HEK293 (cell line): ENCODE measurements at regions not wholly inside any gene's neighbourhood (a gene's known extent, or its start where the extent isn't known, plus 50 kb on each side); places are given as distances from the start of the nearest gene placed in this dataset.

Experiments used
- CTCF ChIA-PET: fragments of 350-600 bp; formaldehyde crosslinking; extraction: SDS; loops from one replicate; lab custom pipeline; 2021; ENCODE audit warnings: antibody characterized with exemption; lab: Yijun Ruan, JAX
- POLR2A ChIA-PET: fragments of 300-600 bp; formaldehyde crosslinking; extraction: SDS; loops from one replicate; lab custom pipeline; 2020; ENCODE audit warnings: antibody characterized with exemption, inconsistent platforms; lab: Yijun Ruan, JAX
- H3K27ac ChIP-seq: fragments of 200-500 bp; sonication (Bioruptor generic); 2 replicates; pipeline ENCODE4 v1.5.1; 2014; ENCODE audit warnings: low read depth, low read length, control low read depth, inconsistent platforms; ENCODE audit errors: extremely low read depth
- H3K36me3 ChIP-seq, 2 experiments: fragments of 200-500 bp in 1 of 2; sonication (Bioruptor generic) in 1 of 2; 1 replicate in 1 of 2; 2 replicates in 1 of 2; pipeline ENCODE4 v1.5.1; 2014 to 2017; ENCODE audit warnings: inconsistent platforms in 2 of 2, low read length in 2 of 2; ENCODE audit not compliant: control insufficient read depth in 2 of 2, insufficient read depth in 1 of 2
- H3K4me1 ChIP-seq: fragments of 200-500 bp; sonication (Bioruptor generic); 2 replicates; pipeline ENCODE4 v1.5.1; 2014; ENCODE audit warnings: mild to moderate bottlenecking, low read length, inconsistent platforms; ENCODE audit not compliant: control insufficient read depth, insufficient read depth
- H3K4me3 ChIP-seq: 2 replicates; pipeline ENCODE4 v1.5.1; 2011; ENCODE audit warnings: low read depth, mild to moderate bottlenecking, control low read depth, low read length, moderate library complexity
- H3K9me3 ChIP-seq: fragments of 200-500 bp; sonication (Bioruptor generic); 2 replicates; pipeline ENCODE4 v1.5.1; 2014; ENCODE audit warnings: low read depth, low read length, inconsistent platforms; ENCODE audit not compliant: control insufficient read depth, insufficient read depth
- EGR2 ChIP-seq: fragments of 450-650 bp; formaldehyde crosslinking; IDR thresholded peaks from 2 replicates; pipeline ENCODE4 v1.5.1; 2016; ENCODE audit warnings: low read depth, missing biosample characterization, missing genetic modification characterization
- GFI1B ChIP-seq: fragments of 450-650 bp; formaldehyde crosslinking; IDR thresholded peaks from 2 replicates; pipeline ENCODE4 v1.5.1; 2016; ENCODE audit warnings: missing biosample characterization, missing genetic modification characterization
- KLF17 ChIP-seq: fragments of 450-650 bp; formaldehyde crosslinking; IDR thresholded peaks from 2 replicates; pipeline ENCODE4 v1.5.1; 2016; ENCODE audit warnings: missing biosample characterization, missing genetic modification characterization
- OVOL3 ChIP-seq: fragments of 450-650 bp; formaldehyde crosslinking; IDR thresholded peaks from 2 replicates; pipeline ENCODE4 v1.5.1; 2016; ENCODE audit warnings: missing biosample characterization, missing genetic modification characterization
- SP3 ChIP-seq: fragments of 450-650 bp; formaldehyde crosslinking; IDR thresholded peaks from 2 replicates; pipeline ENCODE4 v1.5.1; 2016; ENCODE audit warnings: missing biosample characterization, missing genetic modification characterization
- ZBTB48 ChIP-seq: fragments of 450-650 bp; formaldehyde crosslinking; IDR thresholded peaks from 2 replicates; pipeline ENCODE4 v1.5.1; 2016; ENCODE audit warnings: missing biosample characterization, missing genetic modification characterization
- ZBTB7A ChIP-seq: fragments of 450-650 bp; formaldehyde crosslinking; IDR thresholded peaks from 2 replicates; pipeline ENCODE4 v1.5.1; 2016; ENCODE audit warnings: low read depth, missing biosample characterization, missing genetic modification characterization
- ZFHX2 ChIP-seq: fragments of 450-650 bp; formaldehyde crosslinking; conservative IDR thresholded peaks from 2 replicates; pipeline ENCODE4 v1.5.1; 2016; ENCODE audit warnings: missing biosample characterization, missing genetic modification characterization
- ZIC2 ChIP-seq: fragments of 450-650 bp; formaldehyde crosslinking; IDR thresholded peaks from 2 replicates; pipeline ENCODE4 v1.5.1; 2016; ENCODE audit warnings: missing biosample characterization, missing genetic modification characterization
- ZNF148 ChIP-seq: fragments of 450-650 bp; formaldehyde crosslinking; IDR thresholded peaks from 2 replicates; pipeline ENCODE4 v1.5.0; 2017; ENCODE audit warnings: missing biosample characterization, missing genetic modification characterization, borderline replicate concordance
- ZNF223 ChIP-seq: fragments of 450-650 bp; formaldehyde crosslinking; IDR thresholded peaks from 2 replicates; pipeline ENCODE4 v1.5.1; 2016; ENCODE audit warnings: missing biosample characterization, missing genetic modification characterization
- ZNF26 ChIP-seq: fragments of 450-650 bp; formaldehyde crosslinking; IDR thresholded peaks from 2 replicates; pipeline ENCODE4 v1.5.1; 2016; ENCODE audit warnings: missing biosample characterization, missing genetic modification characterization
- ZNF350 ChIP-seq: fragments of 450-650 bp; formaldehyde crosslinking; IDR thresholded peaks from 2 replicates; pipeline ENCODE4 v1.5.0; 2017; ENCODE audit warnings: missing biosample characterization, mild to moderate bottlenecking, missing genetic modification characterization
- ZNF404 ChIP-seq: fragments of 450-650 bp; formaldehyde crosslinking; IDR thresholded peaks from 2 replicates; pipeline ENCODE4 v1.5.1; 2017; ENCODE audit warnings: missing biosample characterization, missing genetic modification characterization
- ZNF48 ChIP-seq: fragments of 450-650 bp; formaldehyde crosslinking; IDR thresholded peaks from 2 replicates; pipeline ENCODE4 v1.5.1; 2016; ENCODE audit warnings: missing biosample characterization, missing genetic modification characterization
- ZNF544 ChIP-seq: fragments of 450-650 bp; formaldehyde crosslinking; IDR thresholded peaks from 2 replicates; pipeline ENCODE4 v1.5.0; 2017; ENCODE audit warnings: missing biosample characterization, missing genetic modification characterization
- ZNF624 ChIP-seq: fragments of 450-650 bp; formaldehyde crosslinking; IDR thresholded peaks from 2 replicates; pipeline ENCODE4 v1.5.1; 2017; ENCODE audit warnings: missing biosample characterization, missing genetic modification characterization
- ZNF645 ChIP-seq: fragments of 450-650 bp; formaldehyde crosslinking; IDR thresholded peaks from 2 replicates; pipeline ENCODE4; 2016; ENCODE audit warnings: missing biosample characterization, missing genetic modification characterization
- ZNF768 ChIP-seq: fragments of 450-650 bp; formaldehyde crosslinking; IDR thresholded peaks from 2 replicates; pipeline ENCODE4 v1.5.1; 2018; ENCODE audit warnings: missing biosample characterization, mild to moderate bottlenecking, missing genetic modification characterization
- ZSCAN18 ChIP-seq: fragments of 450-650 bp; formaldehyde crosslinking; IDR thresholded peaks from 2 replicates; pipeline ENCODE4 v1.5.1; 2016; ENCODE audit warnings: missing biosample characterization, missing genetic modification characterization
- TF ChIP-seq, protein P1 (sequence below): sonication (generic); formaldehyde crosslinking; IDR thresholded peaks from 2 replicates; pipeline ENCODE4 v1.8.1; 2022; ENCODE audit warnings: mild to moderate bottlenecking, moderate library complexity, missing genetic modification reagents
- TF ChIP-seq, protein P2 (sequence below): fragments of 450-650 bp; IDR thresholded peaks from 2 replicates; pipeline ENCODE4 v1.5.1; 2018; ENCODE audit warnings: missing biosample characterization, missing genetic modification characterization

DNA sequence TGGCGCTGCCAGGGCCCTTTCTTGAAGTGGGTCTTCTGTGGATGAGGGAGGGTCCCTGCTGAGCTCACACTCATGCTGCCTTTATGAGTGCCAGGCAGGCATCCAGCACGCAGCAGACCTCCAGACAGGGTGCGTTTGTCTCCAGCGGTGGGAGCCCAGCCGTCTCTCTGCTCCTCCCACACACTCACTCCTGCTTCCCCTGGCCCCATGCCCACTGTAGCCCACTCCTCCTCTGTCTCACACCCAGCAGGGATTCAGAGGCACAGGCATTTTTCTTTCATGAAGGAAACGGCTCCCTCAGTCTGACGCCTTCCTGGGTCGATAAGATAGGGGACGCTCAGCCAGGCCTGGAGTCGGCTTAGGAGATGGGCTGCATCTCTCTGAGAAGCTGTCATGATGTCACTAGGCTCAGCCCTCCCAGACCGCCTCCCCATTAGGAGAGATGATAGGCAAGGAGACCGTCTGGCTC is 183.9 kb upstream of the NCAM1 start:
- POLR2A ChIA-PET = no interaction called here
- CTCF ChIA-PET = interaction anchor here (1.0 kb wide), 1 partner anchor 21 kb away, joined by 4 read pairs; no protein-coding TSS in a partner anchor
- H3K27ac ChIP-seq = no peak overlapping the region
- TF ChIP-seq ZNF645 (tag by site-specific recombination) (no peak), EGR2 (peak; percentile 36; the same call in 1 of the 2 replicates), ZNF223 (no peak), GFI1B (tag by site-specific recombination) (no peak), ZNF544 (tag by site-specific recombination) (no peak), ZFHX2 (tag by site-specific recombination) (peak; percentile 77), ZIC2 (tag by site-specific recombination) (peak; percentile 66), ZNF624 (tag by site-specific recombination) (no peak)
- TF ChIP-seq, all 188 proteins: peak for 3
- Histone ChIP-seq H3K36me3 (no peaks in the 10 kb centered on the region), H3K4me1 (no peaks in the 10 kb centered on the region), H3K4me3 (no peak overlapping the region), H3K9me3 (no peaks in the 10 kb centered on the region)

- Histone ChIP-seq H3K9me3 (no peaks in the 10 kb centered on the region), H3K27ac (no peak overlapping the region), H3K4me1 (no peaks in the 10 kb centered on the region), H3K4me3 (no peak overlapping the region), H3K36me3 (no peaks in the 10 kb centered on the region)
- TF ChIP-seq ZNF48 (tag by site-specific recombination) (no peak), SP3 (no peak), ZNF404 (no peak), ZNF768 (tag by site-specific recombination) (no peak), ZNF350 (tag by site-specific recombination) (no peak), OVOL3 (no peak), ZSCAN18 (tag by site-specific recombination) (no peak)
- TF ChIP-seq, protein P1, sequence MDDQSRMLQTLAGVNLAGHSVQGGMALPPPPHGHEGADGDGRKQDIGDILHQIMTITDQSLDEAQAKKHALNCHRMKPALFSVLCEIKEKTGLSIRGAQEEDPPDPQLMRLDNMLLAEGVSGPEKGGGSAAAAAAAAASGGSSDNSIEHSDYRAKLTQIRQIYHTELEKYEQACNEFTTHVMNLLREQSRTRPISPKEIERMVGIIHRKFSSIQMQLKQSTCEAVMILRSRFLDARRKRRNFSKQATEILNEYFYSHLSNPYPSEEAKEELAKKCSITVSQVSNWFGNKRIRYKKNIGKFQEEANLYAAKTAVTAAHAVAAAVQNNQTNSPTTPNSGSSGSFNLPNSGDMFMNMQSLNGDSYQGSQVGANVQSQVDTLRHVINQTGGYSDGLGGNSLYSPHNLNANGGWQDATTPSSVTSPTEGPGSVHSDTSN (CRISPR knock-in tag) = no peak
- TF ChIP-seq, protein P2, sequence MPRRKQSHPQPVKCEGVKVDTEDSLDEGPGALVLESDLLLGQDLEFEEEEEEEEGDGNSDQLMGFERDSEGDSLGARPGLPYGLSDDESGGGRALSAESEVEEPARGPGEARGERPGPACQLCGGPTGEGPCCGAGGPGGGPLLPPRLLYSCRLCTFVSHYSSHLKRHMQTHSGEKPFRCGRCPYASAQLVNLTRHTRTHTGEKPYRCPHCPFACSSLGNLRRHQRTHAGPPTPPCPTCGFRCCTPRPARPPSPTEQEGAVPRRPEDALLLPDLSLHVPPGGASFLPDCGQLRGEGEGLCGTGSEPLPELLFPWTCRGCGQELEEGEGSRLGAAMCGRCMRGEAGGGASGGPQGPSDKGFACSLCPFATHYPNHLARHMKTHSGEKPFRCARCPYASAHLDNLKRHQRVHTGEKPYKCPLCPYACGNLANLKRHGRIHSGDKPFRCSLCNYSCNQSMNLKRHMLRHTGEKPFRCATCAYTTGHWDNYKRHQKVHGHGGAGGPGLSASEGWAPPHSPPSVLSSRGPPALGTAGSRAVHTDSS = no peak
- CTCF ChIA-PET = no interaction called here
- POLR2A ChIA-PET = no interaction called here
Measured at GRCh38 chr11:112778091-112778876, 182.9 kb upstream of the NCAM1 start.

DNA sequence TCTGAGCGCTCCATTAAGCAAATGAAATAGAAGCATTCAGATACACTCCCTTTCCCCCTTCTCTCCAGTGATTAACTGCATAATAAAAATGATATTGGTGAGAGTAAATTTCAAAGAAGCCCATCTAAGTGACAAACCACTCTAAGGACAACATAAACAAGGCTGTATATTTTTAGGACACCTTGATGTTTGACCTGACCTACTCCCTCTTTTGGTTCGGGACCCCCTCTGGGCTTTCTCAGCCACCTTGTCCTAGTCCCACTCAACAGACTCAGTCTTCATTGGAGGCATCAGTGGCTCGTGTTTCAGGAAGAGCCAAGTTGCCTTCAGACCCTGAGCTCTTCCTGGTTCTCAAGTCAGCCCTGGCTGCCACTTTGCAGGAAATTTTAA is 182.3 kb upstream of the NCAM1 start:
- H3K4me3 ChIP-seq = no peak overlapping the region
- no peaks in the 10 kb centered on the region for H3K9me3 ChIP-seq
- ChIA-PET POLR2A (no interaction called here), CTCF (no interaction called here)
- no peaks in the 10 kb centered on the region for H3K36me3 ChIP-seq
- H3K27ac ChIP-seq = no peak overlapping the region
- no peaks in the 10 kb centered on the region for H3K4me1 ChIP-seq
- no peak for TF ChIP-seq ZBTB7A
- TF ChIP-seq ZNF26 (tag by site-specific recombination) = no peak
- TF ChIP-seq ZNF148 (tag by site-specific recombination) = no peak
- TF ChIP-seq KLF17 (tag by site-specific recombination) = no peak
- no peak for TF ChIP-seq ZBTB48
